Neural cell (in vitro differentiated cells): ENCODE measurements at regions not wholly inside any gene's neighbourhood (a gene's known extent, or its start where the extent isn't known, plus 50 kb on each side); places are given as distances from the start of the nearest gene placed in this dataset.

ENCODE experiments used
- H2AFZ ChIP-seq: fragments of 200-600, 300-800 bp; sonication (generic), shearing (Covaris generic); 2 replicates; pipeline ENCODE4 v1.6.0; 2014; ENCODE audit warnings: low read depth, mild to moderate bottlenecking, antibody characterized with exemption, low read length, moderate library complexity
- H3F3A ChIP-seq: fragments of 200-600 bp; shearing (Covaris generic); 2 replicates; pipeline ENCODE4 v1.6.1; 2016; ENCODE audit warnings: mild to moderate bottlenecking, moderate library complexity, mixed read lengths, antibody characterized with exemption, low read length; ENCODE audit not compliant: insufficient read depth, poor library complexity, severe bottlenecking
- H3K27ac ChIP-seq: fragments of 200-600, 300-800 bp; sonication (generic), shearing (Covaris generic); 2 replicates; pipeline ENCODE4 v1.5.1; 2014; ENCODE audit warnings: mild to moderate bottlenecking, low read length, moderate library complexity
- H3K27me3 ChIP-seq: fragments of 300-800, 200-600 bp; sonication (generic), shearing (Covaris generic); 2 replicates; pipeline ENCODE4 v1.6.0; 2014; ENCODE audit warnings: mild to moderate bottlenecking, low read depth, low read length, moderate library complexity; ENCODE audit not compliant: insufficient read depth
- H3K36me3 ChIP-seq: fragments of 300-800, 200-600 bp; sonication (generic), shearing (Covaris generic); 2 replicates; pipeline ENCODE4 v1.5.1; 2014; ENCODE audit warnings: mild to moderate bottlenecking, antibody characterized with exemption, low read length, moderate library complexity; ENCODE audit not compliant: insufficient read depth
- H3K4me2 ChIP-seq: fragments of 300-800, 200-600 bp; sonication (generic), shearing (Covaris generic); 2 replicates; pipeline ENCODE4 v1.6.0; 2014; ENCODE audit warnings: mild to moderate bottlenecking, low read length
- H3K4me3 ChIP-seq: fragments of 300-800, 200-600 bp; sonication (generic), shearing (Covaris generic); 2 replicates; pipeline ENCODE4 v1.5.1; 2014; ENCODE audit warnings: mild to moderate bottlenecking, low read length, moderate library complexity
- H3K79me2 ChIP-seq: fragments of 200-600 bp; shearing (Covaris generic); replicated peaks from 2 replicates; pipeline ENCODE4 v1.6.0; 2014; ENCODE audit warnings: mild to moderate bottlenecking, low read length, moderate library complexity; ENCODE audit not compliant: insufficient read depth
- H3K9ac ChIP-seq: fragments of 300-800, 200-600 bp; sonication (generic), shearing (Covaris generic); 2 replicates; pipeline ENCODE4 v1.6.1; 2016; ENCODE audit warnings: mild to moderate bottlenecking, low read length, mixed read lengths
- H3K9me2 ChIP-seq: fragments of 200-600 bp; shearing (Covaris generic); 2 replicates; pipeline ENCODE4 v1.6.1; 2016; ENCODE audit warnings: mild to moderate bottlenecking, low read length, mixed read lengths; ENCODE audit not compliant: insufficient read depth
- H3K9me3 ChIP-seq: fragments of 200-600, 300-800 bp; sonication (generic), shearing (Covaris generic); 2 replicates; pipeline ENCODE4 v1.6.1; 2016; ENCODE audit warnings: mild to moderate bottlenecking, mixed run types, low read length, moderate library complexity, mixed read lengths
- H4K20me1 ChIP-seq: fragments of 200-600 bp; shearing (Covaris generic); 2 replicates; pipeline ENCODE4 v1.6.1; 2016; ENCODE audit warnings: mild to moderate bottlenecking, mixed run types; ENCODE audit not compliant: insufficient read depth
- EP300 ChIP-seq: fragments of 450-650 bp; conservative IDR thresholded peaks from 2 replicates; pipeline ENCODE4 v1.6.1; 2014; ENCODE audit warnings: antibody characterized with exemption, mild to moderate bottlenecking, moderate library complexity; ENCODE audit not compliant: poor library complexity, severe bottlenecking
- EZH2 ChIP-seq: fragments of 200-600, 300-800 bp; shearing (Covaris generic), sonication (generic); IDR thresholded peaks from 2 replicates; pipeline ENCODE4 v1.6.1; 2014; ENCODE audit warnings: antibody characterized with exemption, low read length, borderline replicate concordance, mild to moderate bottlenecking; ENCODE audit not compliant: insufficient read depth, poor library complexity, severe bottlenecking
- MXI1 ChIP-seq: fragments of 450-650 bp; conservative IDR thresholded peaks from 2 replicates; pipeline ENCODE4 v1.6.1; 2014; ENCODE audit warnings: antibody characterized with exemption, mild to moderate bottlenecking; ENCODE audit not compliant: poor library complexity, severe bottlenecking
- POLR2AphosphoS5 ChIP-seq: IDR thresholded peaks from 2 replicates; pipeline ENCODE4 v1.6.1; 2012
- RAD21 ChIP-seq: fragments of 450-650 bp; conservative IDR thresholded peaks from 2 replicates; pipeline ENCODE4 v1.6.1; 2014; ENCODE audit warnings: antibody characterized with exemption, mild to moderate bottlenecking, moderate library complexity
- SMC3 ChIP-seq: fragments of 450-650 bp; conservative IDR thresholded peaks from 2 replicates; pipeline ENCODE4 v1.6.1; 2014; ENCODE audit warnings: antibody characterized with exemption, mild to moderate bottlenecking, moderate library complexity; ENCODE audit not compliant: poor library complexity
- TAF1 ChIP-seq: IDR thresholded peaks from 2 replicates; pipeline ENCODE4 v1.6.1; 2012; ENCODE audit warnings: low read depth
- TF ChIP-seq, protein P1 (sequence below): IDR thresholded peaks from 2 replicates; pipeline ENCODE4 v1.6.1; 2012; ENCODE audit warnings: borderline replicate concordance
- TF ChIP-seq, protein P2 (sequence below): fragments of 450-650 bp; IDR thresholded peaks from 2 replicates; pipeline ENCODE4 v1.5.1; 2014; ENCODE audit warnings: antibody characterized with exemption, mild to moderate bottlenecking, moderate library complexity; ENCODE audit not compliant: poor library complexity, severe bottlenecking

DNA sequence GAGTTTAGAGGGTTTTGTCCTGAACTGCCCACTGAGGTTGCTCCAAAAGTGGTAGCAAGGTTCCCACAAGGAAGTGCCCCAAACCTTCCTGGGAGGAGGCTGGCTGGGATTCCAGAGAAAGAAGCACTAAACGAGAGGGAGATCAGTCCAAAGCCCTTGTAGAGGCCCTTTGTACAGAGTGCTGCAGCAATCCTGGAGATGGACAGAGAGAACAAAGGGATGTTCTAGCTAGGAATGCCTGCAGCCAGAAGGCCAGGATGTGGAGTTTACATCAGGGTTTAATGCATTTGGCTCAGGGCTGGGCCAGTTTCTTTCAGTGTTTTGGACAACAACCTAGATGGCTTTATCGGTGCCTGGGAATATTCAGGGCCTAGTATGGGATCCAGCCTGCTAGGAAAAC, 2155.1 kb upstream of the AGA start:
- H3K9me3 ChIP-seq = no peaks in the 10 kb centered on the region
- no peaks in the 10 kb centered on the region for H3F3A ChIP-seq
- no peak overlapping the region for H2AFZ ChIP-seq
- no peaks in the 10 kb centered on the region for H3K36me3 ChIP-seq
- no peaks in the 10 kb centered on the region for H4K20me1 ChIP-seq
- no peak overlapping the region for H3K27ac ChIP-seq
- H3K9ac ChIP-seq = no peak overlapping the region
- no peaks in the 10 kb centered on the region for H3K79me2 ChIP-seq
- H3K9me2 ChIP-seq = no peaks in the 10 kb centered on the region
- no peaks in the 10 kb centered on the region for H3K27me3 ChIP-seq
- H3K4me3 ChIP-seq = no peak overlapping the region
- no peak overlapping the region for H3K4me2 ChIP-seq
- TF ChIP-seq RAD21 (no peak), SMC3 (no peak), TAF1 (no peak), EZH2 (no peak), POLR2AphosphoS5 (no peak), MXI1 (no peak), EP300 (no peak)
- TF ChIP-seq, protein P1, sequence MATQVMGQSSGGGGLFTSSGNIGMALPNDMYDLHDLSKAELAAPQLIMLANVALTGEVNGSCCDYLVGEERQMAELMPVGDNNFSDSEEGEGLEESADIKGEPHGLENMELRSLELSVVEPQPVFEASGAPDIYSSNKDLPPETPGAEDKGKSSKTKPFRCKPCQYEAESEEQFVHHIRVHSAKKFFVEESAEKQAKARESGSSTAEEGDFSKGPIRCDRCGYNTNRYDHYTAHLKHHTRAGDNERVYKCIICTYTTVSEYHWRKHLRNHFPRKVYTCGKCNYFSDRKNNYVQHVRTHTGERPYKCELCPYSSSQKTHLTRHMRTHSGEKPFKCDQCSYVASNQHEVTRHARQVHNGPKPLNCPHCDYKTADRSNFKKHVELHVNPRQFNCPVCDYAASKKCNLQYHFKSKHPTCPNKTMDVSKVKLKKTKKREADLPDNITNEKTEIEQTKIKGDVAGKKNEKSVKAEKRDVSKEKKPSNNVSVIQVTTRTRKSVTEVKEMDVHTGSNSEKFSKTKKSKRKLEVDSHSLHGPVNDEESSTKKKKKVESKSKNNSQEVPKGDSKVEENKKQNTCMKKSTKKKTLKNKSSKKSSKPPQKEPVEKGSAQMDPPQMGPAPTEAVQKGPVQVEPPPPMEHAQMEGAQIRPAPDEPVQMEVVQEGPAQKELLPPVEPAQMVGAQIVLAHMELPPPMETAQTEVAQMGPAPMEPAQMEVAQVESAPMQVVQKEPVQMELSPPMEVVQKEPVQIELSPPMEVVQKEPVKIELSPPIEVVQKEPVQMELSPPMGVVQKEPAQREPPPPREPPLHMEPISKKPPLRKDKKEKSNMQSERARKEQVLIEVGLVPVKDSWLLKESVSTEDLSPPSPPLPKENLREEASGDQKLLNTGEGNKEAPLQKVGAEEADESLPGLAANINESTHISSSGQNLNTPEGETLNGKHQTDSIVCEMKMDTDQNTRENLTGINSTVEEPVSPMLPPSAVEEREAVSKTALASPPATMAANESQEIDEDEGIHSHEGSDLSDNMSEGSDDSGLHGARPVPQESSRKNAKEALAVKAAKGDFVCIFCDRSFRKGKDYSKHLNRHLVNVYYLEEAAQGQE = no peak
- TF ChIP-seq, protein P2, sequence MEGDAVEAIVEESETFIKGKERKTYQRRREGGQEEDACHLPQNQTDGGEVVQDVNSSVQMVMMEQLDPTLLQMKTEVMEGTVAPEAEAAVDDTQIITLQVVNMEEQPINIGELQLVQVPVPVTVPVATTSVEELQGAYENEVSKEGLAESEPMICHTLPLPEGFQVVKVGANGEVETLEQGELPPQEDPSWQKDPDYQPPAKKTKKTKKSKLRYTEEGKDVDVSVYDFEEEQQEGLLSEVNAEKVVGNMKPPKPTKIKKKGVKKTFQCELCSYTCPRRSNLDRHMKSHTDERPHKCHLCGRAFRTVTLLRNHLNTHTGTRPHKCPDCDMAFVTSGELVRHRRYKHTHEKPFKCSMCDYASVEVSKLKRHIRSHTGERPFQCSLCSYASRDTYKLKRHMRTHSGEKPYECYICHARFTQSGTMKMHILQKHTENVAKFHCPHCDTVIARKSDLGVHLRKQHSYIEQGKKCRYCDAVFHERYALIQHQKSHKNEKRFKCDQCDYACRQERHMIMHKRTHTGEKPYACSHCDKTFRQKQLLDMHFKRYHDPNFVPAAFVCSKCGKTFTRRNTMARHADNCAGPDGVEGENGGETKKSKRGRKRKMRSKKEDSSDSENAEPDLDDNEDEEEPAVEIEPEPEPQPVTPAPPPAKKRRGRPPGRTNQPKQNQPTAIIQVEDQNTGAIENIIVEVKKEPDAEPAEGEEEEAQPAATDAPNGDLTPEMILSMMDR = no peak

DNA sequence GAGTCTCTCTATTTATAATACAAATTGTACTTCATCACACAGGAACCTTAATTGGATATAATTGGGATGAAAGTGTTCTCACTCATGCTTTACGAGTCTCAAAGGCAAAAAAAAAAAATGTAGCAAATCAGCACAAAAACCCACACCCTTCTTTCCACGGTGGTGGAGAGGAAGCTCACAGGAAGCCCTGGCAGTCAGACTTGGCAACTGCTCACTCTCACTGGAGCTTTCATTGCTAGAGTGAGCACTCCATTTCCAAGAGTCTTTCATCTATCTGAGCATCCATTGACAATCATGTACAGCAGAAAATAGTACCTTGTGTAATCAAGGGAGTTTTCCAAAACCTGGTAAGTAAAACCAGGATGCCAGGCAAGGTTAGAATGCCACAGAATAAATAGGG, 2159.4 kb upstream of the AGA start:
- Histone ChIP-seq H3K4me3 (no peak overlapping the region), H3K36me3 (no peaks in the 10 kb centered on the region), H2AFZ (no peak overlapping the region), H3K27me3 (no peaks in the 10 kb centered on the region), H3K27ac (no peak overlapping the region), H3K9ac (no peak overlapping the region), H4K20me1 (no peaks in the 10 kb centered on the region), H3K9me3 (no peaks in the 10 kb centered on the region), H3K79me2 (no peaks in the 10 kb centered on the region), H3F3A (no peaks in the 10 kb centered on the region), H3K9me2 (no peaks in the 10 kb centered on the region), H3K4me2 (no peak overlapping the region)
- TF ChIP-seq MXI1 (no peak), EZH2 (no peak), SMC3 (no peak), RAD21 (no peak), POLR2AphosphoS5 (no peak), TAF1 (no peak), EP300 (no peak)
- TF ChIP-seq, protein P2 = no peak
